ENCODE measurements at regions not wholly inside any gene's neighbourhood (a gene's known extent, or its start where the extent isn't known, plus 50 kb on each side); places are given as distances from the start of the nearest gene placed in this dataset.

DNA sequence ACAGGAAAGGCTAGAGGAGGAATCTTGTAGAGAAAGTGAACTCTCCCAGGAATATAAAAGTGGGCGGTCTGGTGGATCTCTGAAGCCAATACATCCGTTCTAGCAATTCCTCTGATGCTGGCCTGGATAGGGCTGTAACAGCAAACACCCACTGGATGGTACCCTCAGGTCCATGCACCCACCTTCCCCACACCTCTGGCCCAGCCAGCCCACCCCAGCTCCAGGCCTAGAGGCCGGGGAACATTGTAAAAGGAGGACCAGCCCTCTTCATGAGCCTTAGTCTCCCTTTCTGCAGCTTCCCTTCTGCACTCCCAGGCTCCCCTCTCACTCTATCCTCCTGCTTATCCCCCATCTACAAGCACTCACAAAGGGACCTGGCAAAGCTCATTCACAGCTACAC, 443.9 kb downstream of the BUD13 start:
- Histone ChIP-seq H4K91ac (ENCODE audit: low read depth, low read length) (no peak overlapping the region), H3K4ac (ENCODE audit: low read depth, low read length) (no peak overlapping the region), H3K27ac (ENCODE audit: low read depth, low read length) (no peak overlapping the region), H3K79me2 (ENCODE audit: control insufficient read depth, insufficient read depth, low read length, poor library complexity) (no peaks in the 10 kb centered on the region), H3K27me3 (ENCODE audit: insufficient read depth, low read length) (no peaks in the 10 kb centered on the region), H3K23ac (ENCODE audit: low read length) (no peak overlapping the region), H3K79me1 (ENCODE audit: low read length) (no peaks in the 10 kb centered on the region), H3K4me1 (ENCODE audit: control insufficient read depth in 1 of 2, insufficient read depth in 2 of 2, low read length in 2 of 2) (no peaks in the 10 kb centered on the region), H2AFZ (ENCODE audit: insufficient read depth, low read length, poor library complexity) (no peak overlapping the region), H3K4me2 (ENCODE audit: low read length) (no peak overlapping the region), H3K4me3 (ENCODE audit: low read depth, low read length) (no peak overlapping the region), H3K14ac (ENCODE audit: low read length) (no peak overlapping the region), H2BK120ac (ENCODE audit: insufficient read depth, low read length, poor library complexity) (no peak overlapping the region), H3K18ac (ENCODE audit: low read length) (no peak overlapping the region), H3K9ac (ENCODE audit: low read length) (no peak overlapping the region), H3K36me3 (ENCODE audit: control insufficient read depth in 1 of 2, insufficient read depth in 2 of 2, low read length in 2 of 2) (no peaks in the 10 kb centered on the region), H2BK12ac (ENCODE audit: low read length) (no peak overlapping the region), H4K8ac (ENCODE audit: low read depth, low read length) (no peak overlapping the region), H2AK5ac (ENCODE audit: low read length) (no peak overlapping the region), H2BK5ac (ENCODE audit: low read depth, low read length, poor library complexity) (no peak overlapping the region), H4K12ac (ENCODE audit: low read depth, low read length) (no peak overlapping the region), H3K9me3 (ENCODE audit: insufficient read depth, low read depth, low read length) (no peaks in the 10 kb centered on the region)
- no CpG with 5 or more reads among the region's 3 CpGs for WGBS (ENCODE audit: extremely low coverage, insufficient coverage, insufficient read length)
- DNase-seq, result no peak

DNA sequence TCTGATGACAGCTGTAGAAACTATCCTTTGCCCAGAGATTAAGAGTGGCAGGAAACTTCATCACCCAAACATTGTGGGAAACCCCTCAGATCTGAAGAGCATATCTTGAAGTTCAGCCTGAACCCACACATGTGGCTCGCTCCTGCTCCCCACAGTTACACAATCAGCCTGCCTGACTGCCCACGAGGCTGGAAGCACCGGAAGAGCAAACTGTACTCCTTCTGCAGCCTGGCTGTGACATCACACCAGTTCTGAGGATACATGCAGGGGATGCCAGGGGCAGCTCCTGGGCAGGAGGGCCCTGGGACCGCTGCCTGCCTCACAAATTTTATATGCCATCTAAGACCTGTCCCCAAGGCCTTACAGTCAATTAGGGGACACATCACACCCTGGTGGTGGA, 444.4 kb downstream of the BUD13 start:
- no peak overlapping the region for H2BK5ac ChIP-seq (ENCODE audit: low read depth, low read length, poor library complexity)

DNA sequence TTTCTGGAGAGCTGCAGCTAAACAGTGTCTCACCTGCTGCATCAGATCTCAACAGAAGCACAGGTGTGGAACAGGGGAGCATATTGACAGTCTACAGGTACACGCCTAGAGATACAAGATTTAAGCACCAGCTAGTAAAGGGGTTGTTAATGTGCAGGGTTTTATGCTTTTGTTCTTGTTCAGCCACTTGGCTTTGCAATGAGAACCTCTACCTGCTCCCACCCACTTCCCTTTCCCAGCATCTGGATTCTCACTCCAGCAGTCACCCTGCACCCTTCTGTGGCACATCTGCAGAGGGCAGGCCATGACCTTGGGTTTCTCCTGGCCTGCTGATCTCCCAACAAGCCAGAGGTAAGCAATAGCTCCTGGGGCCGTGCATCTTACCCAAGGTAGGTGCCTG, 446.6 kb downstream of the BUD13 start:
- Histone ChIP-seq H2BK12ac (ENCODE audit: low read length) (no peak overlapping the region), H3K4me1 (ENCODE audit: control insufficient read depth in 1 of 2, insufficient read depth in 2 of 2, low read length in 2 of 2) (no peaks in the 10 kb centered on the region), H3K9me3 (ENCODE audit: insufficient read depth, low read depth, low read length) (no peaks in the 10 kb centered on the region), H2BK120ac (ENCODE audit: insufficient read depth, low read length, poor library complexity) (no peak overlapping the region), H2BK5ac (ENCODE audit: low read depth, low read length, poor library complexity) (no peak overlapping the region), H3K27me3 (ENCODE audit: insufficient read depth, low read length) (no peaks in the 10 kb centered on the region), H2AK5ac (ENCODE audit: low read length) (no peak overlapping the region), H3K27ac (ENCODE audit: low read depth, low read length) (no peak overlapping the region), H3K4me2 (ENCODE audit: low read length) (no peak overlapping the region), H4K12ac (ENCODE audit: low read depth, low read length) (no peak overlapping the region), H3K18ac (ENCODE audit: low read length) (no peak overlapping the region), H3K14ac (ENCODE audit: low read length) (no peak overlapping the region), H3K4ac (ENCODE audit: low read depth, low read length) (no peak overlapping the region), H3K79me1 (ENCODE audit: low read length) (no peaks in the 10 kb centered on the region), H3K79me2 (ENCODE audit: control insufficient read depth, insufficient read depth, low read length, poor library complexity) (no peaks in the 10 kb centered on the region), H3K36me3 (ENCODE audit: control insufficient read depth in 1 of 2, insufficient read depth in 2 of 2, low read length in 2 of 2) (no peaks in the 10 kb centered on the region), H4K91ac (ENCODE audit: low read depth, low read length) (no peak overlapping the region), H3K4me3 (ENCODE audit: low read depth, low read length) (no peak overlapping the region), H4K8ac (ENCODE audit: low read depth, low read length) (no peak overlapping the region), H3K9ac (ENCODE audit: low read length) (no peak overlapping the region), H2AFZ (ENCODE audit: insufficient read depth, low read length, poor library complexity) (no peak overlapping the region), H3K23ac (ENCODE audit: low read length) (no peak overlapping the region)
- WGBS (ENCODE audit: extremely low coverage, insufficient coverage, insufficient read length), result no CpG with 5 or more reads among the region's 2 CpGs
- DNase-seq, result no peak

More for the DNA sequence above, 444.4 kb downstream of the BUD13 start:
- H3K9ac ChIP-seq (ENCODE audit: low read length), result no peak overlapping the region
- H2AFZ ChIP-seq (ENCODE audit: insufficient read depth, low read length, poor library complexity), result no peak overlapping the region
- no peaks in the 10 kb centered on the region for H3K36me3 ChIP-seq (ENCODE audit: control insufficient read depth in 1 of 2, insufficient read depth in 2 of 2, low read length in 2 of 2)
- no peaks in the 10 kb centered on the region for H3K4me1 ChIP-seq (ENCODE audit: control insufficient read depth in 1 of 2, insufficient read depth in 2 of 2, low read length in 2 of 2)
- no peak overlapping the region for H3K23ac ChIP-seq (ENCODE audit: low read length)
- no peak overlapping the region for H3K18ac ChIP-seq (ENCODE audit: low read length)
- H3K27me3 ChIP-seq (ENCODE audit: insufficient read depth, low read length), result no peaks in the 10 kb centered on the region
- WGBS (ENCODE audit: extremely low coverage, insufficient coverage, insufficient read length), result no CpG with 5 or more reads among the region's 4 CpGs
- no peak overlapping the region for H3K4ac ChIP-seq (ENCODE audit: low read depth, low read length)
- H3K4me3 ChIP-seq (ENCODE audit: low read depth, low read length), result no peak overlapping the region
- H2BK12ac ChIP-seq (ENCODE audit: low read length), result no peak overlapping the region
- no peak overlapping the region for H2AK5ac ChIP-seq (ENCODE audit: low read length)
- no peak overlapping the region for H4K12ac ChIP-seq (ENCODE audit: low read depth, low read length)
- H3K14ac ChIP-seq (ENCODE audit: low read length), result no peak overlapping the region
- no peak overlapping the region for H4K8ac ChIP-seq (ENCODE audit: low read depth, low read length)
- H4K91ac ChIP-seq (ENCODE audit: low read depth, low read length), result no peak overlapping the region
- no peak overlapping the region for H3K4me2 ChIP-seq (ENCODE audit: low read length)
- no peaks in the 10 kb centered on the region for H3K9me3 ChIP-seq (ENCODE audit: insufficient read depth, low read depth, low read length)
- no peaks in the 10 kb centered on the region for H3K79me1 ChIP-seq (ENCODE audit: low read length)
- H2BK120ac ChIP-seq (ENCODE audit: insufficient read depth, low read length, poor library complexity), result no peak overlapping the region
- H3K79me2 ChIP-seq (ENCODE audit: control insufficient read depth, insufficient read depth, low read length, poor library complexity), result no peaks in the 10 kb centered on the region
- no peak overlapping the region for H3K27ac ChIP-seq (ENCODE audit: low read depth, low read length)
- no peak for DNase-seq

- no peaks in the 10 kb centered on the region for H3K9me3 ChIP-seq (ENCODE audit: insufficient read depth, low read depth, low read length)
- no peaks in the 10 kb centered on the region for H3K79me2 ChIP-seq (ENCODE audit: control insufficient read depth, insufficient read depth, low read length, poor library complexity)
- H4K12ac ChIP-seq (ENCODE audit: low read depth, low read length), result no peak overlapping the region
- H3K4me3 ChIP-seq (ENCODE audit: low read depth, low read length), result no peak overlapping the region
- no peak overlapping the region for H2BK5ac ChIP-seq (ENCODE audit: low read depth, low read length, poor library complexity)
- H3K79me1 ChIP-seq (ENCODE audit: low read length), result no peaks in the 10 kb centered on the region
- no peaks in the 10 kb centered on the region for H3K4me1 ChIP-seq (ENCODE audit: control insufficient read depth in 1 of 2, insufficient read depth in 2 of 2, low read length in 2 of 2)
- no peaks in the 10 kb centered on the region for H3K27me3 ChIP-seq (ENCODE audit: insufficient read depth, low read length)
- no peak overlapping the region for H2BK120ac ChIP-seq (ENCODE audit: insufficient read depth, low read length, poor library complexity)
- H4K8ac ChIP-seq (ENCODE audit: low read depth, low read length), result no peak overlapping the region
- WGBS (ENCODE audit: extremely low coverage, insufficient coverage, insufficient read length), result no CpG with 5 or more reads among the region's 3 CpGs
- H3K23ac ChIP-seq (ENCODE audit: low read length), result no peak overlapping the region
- no peak overlapping the region for H3K18ac ChIP-seq (ENCODE audit: low read length)
- H3K4ac ChIP-seq (ENCODE audit: low read depth, low read length), result no peak overlapping the region
- no peak overlapping the region for H2AFZ ChIP-seq (ENCODE audit: insufficient read depth, low read length, poor library complexity)
- H3K27ac ChIP-seq (ENCODE audit: low read depth, low read length), result no peak overlapping the region
- DNase-seq, result no peak
- no peak overlapping the region for H4K91ac ChIP-seq (ENCODE audit: low read depth, low read length)
- no peak overlapping the region for H3K14ac ChIP-seq (ENCODE audit: low read length)
- H3K9ac ChIP-seq (ENCODE audit: low read length), result no peak overlapping the region
- H2BK12ac ChIP-seq (ENCODE audit: low read length), result no peak overlapping the region
- H2AK5ac ChIP-seq (ENCODE audit: low read length), result no peak overlapping the region
- H3K36me3 ChIP-seq (ENCODE audit: control insufficient read depth in 1 of 2, insufficient read depth in 2 of 2, low read length in 2 of 2), result no peaks in the 10 kb centered on the region
- H3K4me2 ChIP-seq (ENCODE audit: low read length), result no peak overlapping the region
Observed at GRCh38 chr11:116325247-116325646, 447.5 kb downstream of the BUD13 start.

All from trophoblast cell (in vitro differentiated cells and primary cell).